H9 (cell line): ENCODE measurements at regions not wholly inside any gene's neighbourhood (a gene's known extent, or its start where the extent isn't known, plus 50 kb on each side); places are given as distances from the start of the nearest gene placed in this dataset.
"Not testable (repeated sequence)": the region's sequence is repeated elsewhere in the genome, so short reads cannot be mapped to it uniquely, and the experiment has no call there.

ENCODE experiments used
- DNase-seq: peaks from one replicate; pipeline ENCODE4 v3.0.0-alpha.2; 2017
- H2AFZ ChIP-seq: one replicate; pipeline ENCODE4 v1.6.1; 2013; ENCODE audit warnings: mild to moderate bottlenecking, low read length, control low read depth, moderate library complexity
- H2AK5ac ChIP-seq: 2 replicates; pipeline ENCODE4 v1.6.1; 2013; ENCODE audit warnings: low read length, control low read depth, mixed read lengths; ENCODE audit not compliant: insufficient read length
- H2BK120ac ChIP-seq: one replicate; pipeline ENCODE4 v1.6.1; 2013; ENCODE audit warnings: low read depth, mild to moderate bottlenecking, low read length, control low read depth, inconsistent platforms; ENCODE audit not compliant: poor library complexity, severe bottlenecking
- H2BK12ac ChIP-seq: 2 replicates; pipeline ENCODE4 v1.6.1; 2013; ENCODE audit warnings: low read length, control low read depth, mixed read lengths, low read depth; ENCODE audit not compliant: insufficient read length
- H2BK15ac ChIP-seq: 2 replicates; pipeline ENCODE4 v1.6.1; 2013; ENCODE audit warnings: low read depth, low read length, control low read depth
- H2BK20ac ChIP-seq: one replicate; pipeline ENCODE4 v1.6.1; 2013; ENCODE audit warnings: low read depth, mild to moderate bottlenecking, low read length, control low read depth, inconsistent platforms; ENCODE audit not compliant: poor library complexity, severe bottlenecking
- H2BK5ac ChIP-seq: 2 replicates; pipeline ENCODE4 v1.6.1; 2013; ENCODE audit warnings: low read length, control low read depth, mixed read lengths; ENCODE audit not compliant: insufficient read length
- H3K14ac ChIP-seq: 2 replicates; pipeline ENCODE4 v1.6.1; 2013; ENCODE audit warnings: low read length, control low read depth; ENCODE audit not compliant: insufficient read depth
- H3K18ac ChIP-seq: 2 replicates; pipeline ENCODE4 v1.6.1; 2013; ENCODE audit warnings: low read depth, mild to moderate bottlenecking, mixed read lengths, low read length, control low read depth; ENCODE audit not compliant: insufficient read length
- H3K23ac ChIP-seq: 2 replicates; pipeline ENCODE4 v1.6.1; 2013; ENCODE audit warnings: low read length, control low read depth, mixed read lengths, low read depth; ENCODE audit not compliant: insufficient read length
- H3K23me2 ChIP-seq: 2 replicates; pipeline ENCODE4 v1.6.1; 2013; ENCODE audit warnings: low read depth, mild to moderate bottlenecking, mixed read lengths, low read length, control low read depth; ENCODE audit not compliant: insufficient read length, poor library complexity, severe bottlenecking
- H3K27ac ChIP-seq: 2 replicates; pipeline ENCODE4 v1.5.1; 2013; ENCODE audit warnings: low read length, control low read depth, mixed read lengths, low read depth; ENCODE audit not compliant: insufficient read length
- H3K27me3 ChIP-seq: 2 replicates; pipeline ENCODE4 v1.6.1; 2013; ENCODE audit warnings: low read length, control low read depth, inconsistent platforms; ENCODE audit not compliant: insufficient read depth
- H3K4ac ChIP-seq: 2 replicates; pipeline ENCODE4 v1.6.1; 2013; ENCODE audit warnings: low read depth, mild to moderate bottlenecking, control low read depth, inconsistent platforms, low read length, moderate library complexity
- H3K4me1 ChIP-seq: 2 replicates; pipeline ENCODE4 v1.6.1; 2013; ENCODE audit warnings: low read length, control low read depth, inconsistent platforms; ENCODE audit not compliant: insufficient read depth
- H3K4me2 ChIP-seq: 2 replicates; pipeline ENCODE4 v1.6.1; 2013; ENCODE audit warnings: low read length, control low read depth, mixed read lengths; ENCODE audit not compliant: insufficient read length, insufficient read depth
- H3K56ac ChIP-seq: 2 replicates; pipeline ENCODE4 v1.6.1; 2013; ENCODE audit warnings: low read depth, mild to moderate bottlenecking, mixed read lengths, low read length, control low read depth; ENCODE audit not compliant: insufficient read length
- H3K79me1 ChIP-seq: 2 replicates; pipeline ENCODE4 v1.6.1; 2013; ENCODE audit warnings: low read depth, mild to moderate bottlenecking, moderate library complexity, low read length, control low read depth, inconsistent platforms; ENCODE audit not compliant: insufficient read depth, poor library complexity, severe bottlenecking
- H3K79me2 ChIP-seq: 2 replicates; pipeline ENCODE4 v1.6.1; 2013; ENCODE audit warnings: low read length, control low read depth, inconsistent platforms; ENCODE audit not compliant: insufficient read depth
- H3K9ac ChIP-seq: 2 replicates; pipeline ENCODE4 v1.6.1; 2013; ENCODE audit warnings: low read length, control low read depth, mixed read lengths; ENCODE audit not compliant: insufficient read length; ENCODE audit errors: extremely low read depth
- H3K9me3 ChIP-seq: one replicate; pipeline ENCODE4 v1.6.1; 2013; ENCODE audit warnings: low read depth, low read length, inconsistent platforms; ENCODE audit not compliant: control insufficient read depth
- H3T11ph ChIP-seq: one replicate; pipeline ENCODE4 v1.6.1; 2013; ENCODE audit warnings: mild to moderate bottlenecking, low read length, control low read depth, inconsistent platforms
- H4K20me1 ChIP-seq: one replicate; pipeline ENCODE4 v1.6.1; 2013; ENCODE audit not compliant: control insufficient read depth, insufficient read length, insufficient read depth
- H4K5ac ChIP-seq: 2 replicates; pipeline ENCODE4 v1.6.1; 2013; ENCODE audit warnings: low read depth, mild to moderate bottlenecking, mixed read lengths, low read length, control low read depth; ENCODE audit not compliant: insufficient read length
- H4K8ac ChIP-seq: replicated peaks from 2 replicates; pipeline ENCODE4 v1.6.1; 2013; ENCODE audit warnings: low read length, control low read depth, mixed read lengths, low read depth; ENCODE audit not compliant: insufficient read length
- H4K91ac ChIP-seq: 2 replicates; pipeline ENCODE4 v1.6.1; 2013; ENCODE audit warnings: low read depth, mild to moderate bottlenecking, moderate library complexity, mixed read lengths, low read length, control low read depth; ENCODE audit not compliant: insufficient read length
- H3K27ac Mint-ChIP-seq, 3 experiments: 2 replicates in 2 of 3; 3 replicates in 1 of 3; pipeline ENCODE4 v1.8.0; 2020 to 2021; ENCODE audit warnings: mixed read lengths in 3 of 3, mild to moderate bottlenecking in 1 of 3, moderate library complexity in 1 of 3
- H3K27me3 Mint-ChIP-seq: 2 replicates; pipeline ENCODE4 v1.8.0; 2021; ENCODE audit warnings: low read depth, mild to moderate bottlenecking, moderate library complexity, mixed read lengths
- H3K36me3 Mint-ChIP-seq, 3 experiments: 2 replicates in 2 of 3; 3 replicates in 1 of 3; pipeline ENCODE4 v1.8.0; 2020 to 2021; ENCODE audit warnings: low read depth in 3 of 3, mixed read lengths in 3 of 3; ENCODE audit not compliant: insufficient read depth in 1 of 3
- H3K4me1 Mint-ChIP-seq, 2 experiments: 2 replicates each; pipeline ENCODE4 v1.8.0; 2020; ENCODE audit warnings: mixed read lengths in 2 of 2
- H3K4me3 Mint-ChIP-seq, 2 experiments: 2 replicates in 1 of 2; 3 replicates in 1 of 2; pipeline ENCODE4 v1.8.0; 2020 to 2021; ENCODE audit warnings: mild to moderate bottlenecking in 2 of 2, mixed read lengths in 2 of 2, moderate library complexity in 1 of 2
- H3K9me3 Mint-ChIP-seq, 2 experiments: 2 replicates in 1 of 2; 3 replicates in 1 of 2; pipeline ENCODE4 v1.8.0; 2020; ENCODE audit warnings: mild to moderate bottlenecking in 2 of 2, mixed read lengths in 2 of 2, moderate library complexity in 1 of 2
- WGBS: extraction: QIAGEN DNeasy Blood & Tissue Kit; methylation state at CpG from one replicate; pipeline ENCODE4 v1.1.7; 2013; ENCODE audit warnings: missing lambda C conversion rate, low lambda C conversion rate, mixed read lengths; ENCODE audit not compliant: insufficient read length; ENCODE audit errors: extremely low coverage; 5-methylcytosine and 5-hydroxymethylcytosine counted together
- TF ChIP-seq, protein P1 (sequence below): fragments of 200-600 bp; sonication (generic); conservative IDR thresholded peaks from 3 replicates; pipeline ENCODE4 v1.8.0; 2021; ENCODE audit warnings: antibody characterized with exemption, mild to moderate bottlenecking

DNA sequence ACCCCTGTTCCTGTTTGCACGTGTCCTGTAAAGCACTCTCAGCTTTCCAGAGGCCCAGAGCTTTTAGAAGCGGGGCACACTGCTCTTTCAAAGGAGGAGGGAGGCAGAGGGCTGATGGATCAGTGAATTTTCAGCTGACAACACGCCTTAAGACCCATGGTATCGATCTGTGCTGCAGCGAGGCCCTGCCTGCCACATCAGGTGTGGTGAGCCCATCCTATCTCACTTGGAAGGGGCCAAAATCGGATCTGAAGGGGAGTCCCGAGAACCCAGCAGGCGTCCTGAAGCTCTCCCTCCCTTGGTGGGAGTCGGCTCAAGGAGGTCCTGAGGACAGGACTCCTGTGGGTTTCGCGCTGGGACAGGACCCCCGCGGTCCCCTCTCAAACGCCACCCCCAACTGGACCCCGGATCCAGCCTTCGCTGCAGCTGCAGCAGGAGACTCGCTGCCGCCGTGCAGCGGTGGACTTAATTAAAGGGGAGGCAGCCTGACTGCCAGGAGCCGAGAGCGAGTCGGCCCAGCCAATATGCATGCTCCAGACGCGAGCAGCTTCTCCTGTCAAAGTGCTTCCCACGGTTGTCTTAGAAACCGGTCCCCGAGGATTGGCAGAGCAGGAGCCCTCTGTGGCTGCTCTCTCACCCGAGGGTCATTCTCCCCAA, 580.0 kb upstream of the ZNF337 start:
- H2BK15ac ChIP-seq, result no peak overlapping the region
- H3K9ac ChIP-seq, result no peak overlapping the region
- no peak overlapping the region for H3K4ac ChIP-seq
- DNase-seq, result peak; percentile 40
- no peaks in the 10 kb centered on the region for H3K23me2 ChIP-seq
- H3K27ac ChIP-seq, result no peak overlapping the region
- no peak overlapping the region for H2BK120ac ChIP-seq
- H4K20me1 ChIP-seq, result no peaks in the 10 kb centered on the region
- H3K4me2 ChIP-seq, result no peak overlapping the region
- no peak overlapping the region for H2AFZ ChIP-seq
- H4K5ac ChIP-seq, result no peak overlapping the region
- H3K23ac ChIP-seq, result no peak overlapping the region
- H2AK5ac ChIP-seq, result no peak overlapping the region
- no peak overlapping the region for H3K18ac ChIP-seq
- H3K79me2 ChIP-seq, result no peaks in the 10 kb centered on the region
- no peak overlapping the region for H2BK5ac ChIP-seq
- H3K14ac ChIP-seq, result no peak overlapping the region
- no peak overlapping the region for H2BK20ac ChIP-seq
- no peak overlapping the region for H4K91ac ChIP-seq
- Mint-ChIP-seq H3K36me3 (peaks cover 0 to 4% (median 0%) of the 10 kb centered on the region in 3 experiments; a peak in 1 of 7 replicates), H3K4me1 (no peaks in the 10 kb centered on the region), H3K4me3 (no peak overlapping the region), H3K9me3 (peaks cover 0 to 40% of the 10 kb centered on the region in 2 experiments; a peak in 4 of 5 replicates), H3K27ac (no peak overlapping the region), H3K27me3 (no peaks in the 10 kb centered on the region; the same call in 1 of the 2 replicates)
- TF ChIP-seq, protein P1, sequence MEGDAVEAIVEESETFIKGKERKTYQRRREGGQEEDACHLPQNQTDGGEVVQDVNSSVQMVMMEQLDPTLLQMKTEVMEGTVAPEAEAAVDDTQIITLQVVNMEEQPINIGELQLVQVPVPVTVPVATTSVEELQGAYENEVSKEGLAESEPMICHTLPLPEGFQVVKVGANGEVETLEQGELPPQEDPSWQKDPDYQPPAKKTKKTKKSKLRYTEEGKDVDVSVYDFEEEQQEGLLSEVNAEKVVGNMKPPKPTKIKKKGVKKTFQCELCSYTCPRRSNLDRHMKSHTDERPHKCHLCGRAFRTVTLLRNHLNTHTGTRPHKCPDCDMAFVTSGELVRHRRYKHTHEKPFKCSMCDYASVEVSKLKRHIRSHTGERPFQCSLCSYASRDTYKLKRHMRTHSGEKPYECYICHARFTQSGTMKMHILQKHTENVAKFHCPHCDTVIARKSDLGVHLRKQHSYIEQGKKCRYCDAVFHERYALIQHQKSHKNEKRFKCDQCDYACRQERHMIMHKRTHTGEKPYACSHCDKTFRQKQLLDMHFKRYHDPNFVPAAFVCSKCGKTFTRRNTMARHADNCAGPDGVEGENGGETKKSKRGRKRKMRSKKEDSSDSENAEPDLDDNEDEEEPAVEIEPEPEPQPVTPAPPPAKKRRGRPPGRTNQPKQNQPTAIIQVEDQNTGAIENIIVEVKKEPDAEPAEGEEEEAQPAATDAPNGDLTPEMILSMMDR, result no peak
- no peaks in the 10 kb centered on the region for H3K27me3 ChIP-seq
- H4K8ac ChIP-seq, result no peak overlapping the region
- H3K4me1 ChIP-seq, result no peaks in the 10 kb centered on the region
- H3K9me3 ChIP-seq, result no peaks in the 10 kb centered on the region
- no CpG with 5 or more reads among the region's 29 CpGs for WGBS
- no peak overlapping the region for H3T11ph ChIP-seq
- H2BK12ac ChIP-seq, result no peak overlapping the region
- no peak overlapping the region for H3K56ac ChIP-seq
- no peaks in the 10 kb centered on the region for H3K79me1 ChIP-seq

DNA sequence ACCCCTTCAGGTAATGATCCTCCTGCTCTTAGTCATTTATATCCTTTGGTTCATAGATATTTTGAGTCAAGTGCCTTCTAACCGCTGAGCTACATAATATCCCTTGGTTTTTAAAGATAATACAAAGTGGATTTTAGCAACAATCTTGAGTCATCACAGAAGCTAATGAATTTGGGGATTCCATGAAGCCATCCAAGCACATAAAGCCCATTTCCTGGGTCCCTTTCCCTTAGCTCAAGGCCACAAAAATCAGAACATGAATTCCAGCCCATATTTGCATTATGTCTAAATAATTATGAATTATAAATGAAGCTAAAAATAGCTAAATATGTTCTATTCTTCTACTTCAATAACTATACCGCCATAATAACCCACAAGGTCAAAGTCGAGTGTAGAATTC, 572.1 kb upstream of the ZNF337 start:
- H4K5ac ChIP-seq, H3K18ac ChIP-seq, H3K23me2 ChIP-seq, H3K9ac ChIP-seq, H4K8ac ChIP-seq, H2BK5ac ChIP-seq, H4K91ac ChIP-seq, H2BK20ac ChIP-seq, H2BK120ac ChIP-seq, H3K9me3 ChIP-seq, H3T11ph ChIP-seq, H3K4me1 ChIP-seq, H2AFZ ChIP-seq, H3K27me3 ChIP-seq, H3K36me3 Mint-ChIP-seq, H3K27me3 Mint-ChIP-seq, H3K4me1 Mint-ChIP-seq, H3K27ac Mint-ChIP-seq, H2AK5ac ChIP-seq, H2BK12ac ChIP-seq, H3K4me3 Mint-ChIP-seq, DNase-seq, H3K23ac ChIP-seq, H4K20me1 ChIP-seq, H3K27ac ChIP-seq, H3K4me2 ChIP-seq, H3K79me2 ChIP-seq, H2BK15ac ChIP-seq, H3K4ac ChIP-seq, H3K14ac ChIP-seq, H3K56ac ChIP-seq, H3K79me1 ChIP-seq: not testable (repeated sequence)
- peaks cover 18 to 51% of the 10 kb centered on the region in 2 experiments for H3K9me3 Mint-ChIP-seq
- WGBS, result no CpG with 5 or more reads among the region's 3 CpGs
